WTC11 (cell line): ENCODE measurements at regions not wholly inside any gene's neighbourhood (a gene's known extent, or its start where the extent isn't known, plus 50 kb on each side); places are given as distances from the start of the nearest gene placed in this dataset.

Experiments used
- ATAC-seq: fragments of 200-7000 bp; cut with Tn5 transposase; 2 replicates; pipeline ENCODE4 v1.10.0; 2021; ENCODE audit warnings: mild to moderate bottlenecking, moderate library complexity
- CTCF ChIA-PET: fragments of 300-600 bp; sonication (Branson Sonifier 250); formaldehyde crosslinking; loops from one replicate; lab custom pipeline; 2021; ENCODE audit warnings: antibody characterized with exemption; lab: Charles Lee
- POLR2A ChIA-PET: fragments of 350-600 bp; sonication (Branson Sonifier 250); formaldehyde crosslinking; loops from one replicate; lab custom pipeline; 2021; ENCODE audit warnings: antibody characterized with exemption; lab: Charles Lee
- DNase-seq: peaks from one replicate; pipeline ENCODE4 v3.0.0; 2021; ENCODE audit warnings: low spot score
- H3K27ac Mint-ChIP-seq: 2 replicates; pipeline ENCODE4 v1.8.0; 2021; ENCODE audit warnings: mixed read lengths
- H3K27me3 Mint-ChIP-seq: 2 replicates; pipeline ENCODE4 v1.8.0; 2021; ENCODE audit warnings: low read depth, mild to moderate bottlenecking, moderate library complexity, mixed read lengths
- H3K36me3 Mint-ChIP-seq: 2 replicates; pipeline ENCODE4 v1.8.0; 2021; ENCODE audit warnings: mixed read lengths
- H3K4me1 Mint-ChIP-seq: 2 replicates; pipeline ENCODE4 v1.8.0; 2022; ENCODE audit warnings: mixed read lengths
- H3K4me3 Mint-ChIP-seq: 2 replicates; pipeline ENCODE4 v1.8.0; 2021; ENCODE audit warnings: mild to moderate bottlenecking, moderate library complexity, mixed read lengths
- H3K9me3 Mint-ChIP-seq: 2 replicates; pipeline ENCODE4 v1.8.0; 2021; ENCODE audit warnings: mixed read lengths
- ATF1 ChIP-seq: sonication (generic); formaldehyde crosslinking; IDR thresholded peaks from 2 replicates; pipeline ENCODE4 v1.8.1; 2023; ENCODE audit warnings: mild to moderate bottlenecking, moderate library complexity, missing genetic modification reagents
- CBFB ChIP-seq: sonication (generic); formaldehyde crosslinking; IDR thresholded peaks from 2 replicates; pipeline ENCODE4 v1.8.1; 2022; ENCODE audit warnings: mild to moderate bottlenecking, low read depth, missing genetic modification reagents
- CREM ChIP-seq: sonication (generic); formaldehyde crosslinking; IDR thresholded peaks from 2 replicates; pipeline ENCODE4 v1.8.1; 2022; ENCODE audit warnings: mild to moderate bottlenecking, missing genetic modification reagents, moderate library complexity
- EMX1 ChIP-seq: fragments of 250-450 bp; sonication (Bioruptor Pico); IDR thresholded peaks from 2 replicates; pipeline ENCODE4 v1.8.0; 2021; ENCODE audit warnings: mild to moderate bottlenecking
- FOXP1 ChIP-seq: sonication (generic); formaldehyde crosslinking; IDR thresholded peaks from 2 replicates; pipeline ENCODE4 v1.8.0; 2022; ENCODE audit warnings: missing genetic modification reagents, mild to moderate bottlenecking, moderate library complexity, borderline replicate concordance
- GABPB1 ChIP-seq: sonication (generic); formaldehyde crosslinking; IDR thresholded peaks from 2 replicates; pipeline ENCODE4 v1.8.1; 2023; ENCODE audit warnings: mild to moderate bottlenecking, missing genetic modification reagents
- GRHL2 ChIP-seq: fragments of 250-450 bp; sonication (Bioruptor Pico); IDR thresholded peaks from 2 replicates; pipeline ENCODE4 v1.8.0; 2022; ENCODE audit warnings: mild to moderate bottlenecking, moderate library complexity; ENCODE audit not compliant: insufficient replicate concordance, severe bottlenecking
- IRF2 ChIP-seq: sonication (generic); formaldehyde crosslinking; IDR thresholded peaks from 2 replicates; pipeline ENCODE4 v1.8.0; 2022; ENCODE audit warnings: low read depth, missing genetic modification reagents, borderline replicate concordance
- NFATC4 ChIP-seq: fragments of 250-450 bp; sonication (Bioruptor Pico); IDR thresholded peaks from 2 replicates; pipeline ENCODE4 v1.9.0; 2021; ENCODE audit warnings: mild to moderate bottlenecking
- NR1H2 ChIP-seq: sonication (generic); formaldehyde crosslinking; IDR thresholded peaks from 2 replicates; pipeline ENCODE4 v1.9.0; 2021; ENCODE audit warnings: mild to moderate bottlenecking, moderate library complexity, missing genetic modification reagents
- NR2C2 ChIP-seq: sonication (generic); formaldehyde crosslinking; IDR thresholded peaks from 2 replicates; pipeline ENCODE4 v1.8.0; 2022; ENCODE audit warnings: mild to moderate bottlenecking, missing genetic modification reagents
- OVOL2 ChIP-seq: fragments of 250-450 bp; sonication (Bioruptor Pico); IDR thresholded peaks from 2 replicates; pipeline ENCODE4 v1.9.0; 2021; ENCODE audit warnings: mild to moderate bottlenecking, borderline replicate concordance
- TEAD1 ChIP-seq: sonication (generic); formaldehyde crosslinking; IDR thresholded peaks from 2 replicates; pipeline ENCODE4 v1.8.0; 2022; ENCODE audit warnings: mild to moderate bottlenecking, missing genetic modification reagents
- TEAD4 ChIP-seq: sonication (generic); formaldehyde crosslinking; IDR thresholded peaks from 2 replicates; pipeline ENCODE4 v1.8.0; 2022; ENCODE audit warnings: mild to moderate bottlenecking, missing genetic modification reagents
- TP53 ChIP-seq: sonication (generic); formaldehyde crosslinking; IDR thresholded peaks from 2 replicates; pipeline ENCODE4 v1.8.1; 2023; ENCODE audit warnings: mild to moderate bottlenecking, missing genetic modification reagents
- ZNF121 ChIP-seq: sonication (generic); formaldehyde crosslinking; IDR thresholded peaks from 2 replicates; pipeline ENCODE4 v1.8.0; 2023; ENCODE audit warnings: missing genetic modification reagents
- ZNF138 ChIP-seq: sonication (generic); formaldehyde crosslinking; conservative IDR thresholded peaks from 2 replicates; pipeline ENCODE4 v1.8.1; 2022; ENCODE audit warnings: mild to moderate bottlenecking, moderate library complexity, missing genetic modification reagents
- ZNF219 ChIP-seq: sonication (generic); formaldehyde crosslinking; IDR thresholded peaks from 2 replicates; pipeline ENCODE4 v1.8.0; 2023; ENCODE audit warnings: missing genetic modification reagents, mild to moderate bottlenecking, borderline replicate concordance
- TF ChIP-seq, protein P1 (sequence below): sonication (generic); formaldehyde crosslinking; IDR thresholded peaks from 2 replicates; pipeline ENCODE4 v1.8.0; 2022; ENCODE audit warnings: mild to moderate bottlenecking, missing genetic modification reagents
- TF ChIP-seq, protein P2 (sequence below): sonication (generic); formaldehyde crosslinking; IDR thresholded peaks from 2 replicates; pipeline ENCODE4 v1.8.1; 2022; ENCODE audit warnings: mild to moderate bottlenecking, moderate library complexity, missing genetic modification reagents
- TF ChIP-seq, protein P3 (sequence below): fragments of 250-450 bp; sonication (Bioruptor Pico); IDR thresholded peaks from 2 replicates; pipeline ENCODE4 v1.9.0; 2021; ENCODE audit warnings: mild to moderate bottlenecking
- TF ChIP-seq, protein P4 (sequence below): sonication (generic); formaldehyde crosslinking; conservative IDR thresholded peaks from 2 replicates; pipeline ENCODE4 v1.8.1; 2022; ENCODE audit warnings: mild to moderate bottlenecking, missing genetic modification reagents
- TF ChIP-seq, protein P5 (sequence below): sonication (generic); formaldehyde crosslinking; IDR thresholded peaks from 2 replicates; pipeline ENCODE4 v1.8.0; 2023; ENCODE audit warnings: missing genetic modification reagents
- TF ChIP-seq, protein P6 (sequence below): sonication (generic); formaldehyde crosslinking; IDR thresholded peaks from 2 replicates; pipeline ENCODE4 v1.8.1; 2022; ENCODE audit warnings: low read depth, mild to moderate bottlenecking, moderate library complexity, missing genetic modification reagents, borderline replicate concordance
- TF ChIP-seq, protein P7 (sequence below): sonication (generic); formaldehyde crosslinking; IDR thresholded peaks from 2 replicates; pipeline ENCODE4 v1.8.1; 2022; ENCODE audit warnings: low read depth, missing genetic modification reagents, borderline replicate concordance

DNA sequence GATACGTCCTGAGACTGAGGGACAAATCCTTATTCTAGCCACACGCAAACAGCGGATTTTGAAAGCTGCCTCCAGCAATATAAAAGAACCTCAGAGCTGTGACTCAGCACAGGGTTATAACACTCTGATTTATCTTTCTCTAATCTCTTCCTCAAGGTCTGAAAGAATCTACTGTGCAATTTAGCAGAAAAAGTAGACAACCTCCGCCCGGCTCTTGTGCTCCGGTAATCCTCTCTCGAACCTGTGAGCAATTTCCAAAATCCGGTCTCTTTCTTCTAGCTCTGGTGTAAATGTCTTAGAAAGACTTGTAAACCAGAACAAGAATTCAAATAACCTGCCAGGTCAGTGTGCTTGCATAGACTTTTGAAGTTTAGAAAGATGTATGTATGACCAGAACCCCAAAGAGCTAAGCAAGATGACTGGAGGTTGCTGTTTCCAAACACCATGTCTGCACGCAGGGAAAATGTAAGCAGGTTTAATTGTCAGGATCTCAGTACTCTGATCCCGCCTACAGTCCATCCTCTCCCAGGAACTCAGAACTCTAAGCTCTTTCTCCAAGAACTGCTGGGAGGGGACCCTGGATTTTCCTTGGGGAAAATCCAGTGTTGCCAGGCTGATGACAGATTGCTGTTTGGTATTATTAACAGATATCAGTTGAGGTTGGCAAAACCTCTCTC, 338.1 kb downstream of the RFC3 start:
- Mint-ChIP-seq H3K9me3 (0 out of 2 replicates have a peak, but pooled peaks cover 8% of the 10 kb centered on the region), H3K27ac (no peak overlapping the region), H3K27me3 (no peaks in the 10 kb centered on the region)
- DNase-seq = no peak
- no peak; the same call in 1 of the 2 replicates for ATAC-seq
- CTCF ChIA-PET = no interaction called here
- TF ChIP-seq GABPB1 (no peak), EMX1 (no peak), IRF2 (CRISPR knock-in tag) (no peak), GRHL2 (no peak), TEAD1 (no peak), TP53 (CRISPR knock-in tag) (no peak), NFATC4 (CRISPR knock-in tag) (no peak), FOXP1 (no peak), NR1H2 (CRISPR knock-in tag) (no peak)
- TF ChIP-seq, protein P1, sequence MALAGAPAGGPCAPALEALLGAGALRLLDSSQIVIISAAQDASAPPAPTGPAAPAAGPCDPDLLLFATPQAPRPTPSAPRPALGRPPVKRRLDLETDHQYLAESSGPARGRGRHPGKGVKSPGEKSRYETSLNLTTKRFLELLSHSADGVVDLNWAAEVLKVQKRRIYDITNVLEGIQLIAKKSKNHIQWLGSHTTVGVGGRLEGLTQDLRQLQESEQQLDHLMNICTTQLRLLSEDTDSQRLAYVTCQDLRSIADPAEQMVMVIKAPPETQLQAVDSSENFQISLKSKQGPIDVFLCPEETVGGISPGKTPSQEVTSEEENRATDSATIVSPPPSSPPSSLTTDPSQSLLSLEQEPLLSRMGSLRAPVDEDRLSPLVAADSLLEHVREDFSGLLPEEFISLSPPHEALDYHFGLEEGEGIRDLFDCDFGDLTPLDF (CRISPR knock-in tag) = no peak
- TF ChIP-seq, protein P2, sequence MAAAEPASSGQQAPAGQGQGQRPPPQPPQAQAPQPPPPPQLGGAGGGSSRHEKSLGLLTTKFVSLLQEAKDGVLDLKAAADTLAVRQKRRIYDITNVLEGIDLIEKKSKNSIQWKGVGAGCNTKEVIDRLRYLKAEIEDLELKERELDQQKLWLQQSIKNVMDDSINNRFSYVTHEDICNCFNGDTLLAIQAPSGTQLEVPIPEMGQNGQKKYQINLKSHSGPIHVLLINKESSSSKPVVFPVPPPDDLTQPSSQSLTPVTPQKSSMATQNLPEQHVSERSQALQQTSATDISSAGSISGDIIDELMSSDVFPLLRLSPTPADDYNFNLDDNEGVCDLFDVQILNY (CRISPR knock-in tag) = no peak
- TF ChIP-seq, protein P3, sequence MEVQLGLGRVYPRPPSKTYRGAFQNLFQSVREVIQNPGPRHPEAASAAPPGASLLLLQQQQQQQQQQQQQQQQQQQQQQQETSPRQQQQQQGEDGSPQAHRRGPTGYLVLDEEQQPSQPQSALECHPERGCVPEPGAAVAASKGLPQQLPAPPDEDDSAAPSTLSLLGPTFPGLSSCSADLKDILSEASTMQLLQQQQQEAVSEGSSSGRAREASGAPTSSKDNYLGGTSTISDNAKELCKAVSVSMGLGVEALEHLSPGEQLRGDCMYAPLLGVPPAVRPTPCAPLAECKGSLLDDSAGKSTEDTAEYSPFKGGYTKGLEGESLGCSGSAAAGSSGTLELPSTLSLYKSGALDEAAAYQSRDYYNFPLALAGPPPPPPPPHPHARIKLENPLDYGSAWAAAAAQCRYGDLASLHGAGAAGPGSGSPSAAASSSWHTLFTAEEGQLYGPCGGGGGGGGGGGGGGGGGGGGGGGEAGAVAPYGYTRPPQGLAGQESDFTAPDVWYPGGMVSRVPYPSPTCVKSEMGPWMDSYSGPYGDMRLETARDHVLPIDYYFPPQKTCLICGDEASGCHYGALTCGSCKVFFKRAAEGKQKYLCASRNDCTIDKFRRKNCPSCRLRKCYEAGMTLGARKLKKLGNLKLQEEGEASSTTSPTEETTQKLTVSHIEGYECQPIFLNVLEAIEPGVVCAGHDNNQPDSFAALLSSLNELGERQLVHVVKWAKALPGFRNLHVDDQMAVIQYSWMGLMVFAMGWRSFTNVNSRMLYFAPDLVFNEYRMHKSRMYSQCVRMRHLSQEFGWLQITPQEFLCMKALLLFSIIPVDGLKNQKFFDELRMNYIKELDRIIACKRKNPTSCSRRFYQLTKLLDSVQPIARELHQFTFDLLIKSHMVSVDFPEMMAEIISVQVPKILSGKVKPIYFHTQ (CRISPR knock-in tag) = no peak
- TF ChIP-seq, protein P4, sequence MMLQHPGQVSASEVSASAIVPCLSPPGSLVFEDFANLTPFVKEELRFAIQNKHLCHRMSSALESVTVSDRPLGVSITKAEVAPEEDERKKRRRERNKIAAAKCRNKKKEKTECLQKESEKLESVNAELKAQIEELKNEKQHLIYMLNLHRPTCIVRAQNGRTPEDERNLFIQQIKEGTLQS (CRISPR knock-in tag) = no peak
- TF ChIP-seq, protein P5, sequence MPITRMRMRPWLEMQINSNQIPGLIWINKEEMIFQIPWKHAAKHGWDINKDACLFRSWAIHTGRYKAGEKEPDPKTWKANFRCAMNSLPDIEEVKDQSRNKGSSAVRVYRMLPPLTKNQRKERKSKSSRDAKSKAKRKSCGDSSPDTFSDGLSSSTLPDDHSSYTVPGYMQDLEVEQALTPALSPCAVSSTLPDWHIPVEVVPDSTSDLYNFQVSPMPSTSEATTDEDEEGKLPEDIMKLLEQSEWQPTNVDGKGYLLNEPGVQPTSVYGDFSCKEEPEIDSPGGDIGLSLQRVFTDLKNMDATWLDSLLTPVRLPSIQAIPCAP (CRISPR knock-in tag) = no peak
- TF ChIP-seq, protein P6, sequence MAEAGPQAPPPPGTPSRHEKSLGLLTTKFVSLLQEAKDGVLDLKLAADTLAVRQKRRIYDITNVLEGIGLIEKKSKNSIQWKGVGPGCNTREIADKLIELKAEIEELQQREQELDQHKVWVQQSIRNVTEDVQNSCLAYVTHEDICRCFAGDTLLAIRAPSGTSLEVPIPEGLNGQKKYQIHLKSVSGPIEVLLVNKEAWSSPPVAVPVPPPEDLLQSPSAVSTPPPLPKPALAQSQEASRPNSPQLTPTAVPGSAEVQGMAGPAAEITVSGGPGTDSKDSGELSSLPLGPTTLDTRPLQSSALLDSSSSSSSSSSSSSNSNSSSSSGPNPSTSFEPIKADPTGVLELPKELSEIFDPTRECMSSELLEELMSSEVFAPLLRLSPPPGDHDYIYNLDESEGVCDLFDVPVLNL = no peak
- TF ChIP-seq, all 79 proteins: peak for 0
- no peak overlapping the region for H3K4me3 Mint-ChIP-seq
- POLR2A ChIA-PET = no interaction called here
- no peaks in the 10 kb centered on the region for H3K36me3 Mint-ChIP-seq
- peaks cover 17% of the 10 kb centered on the region for H3K4me1 Mint-ChIP-seq

DNA sequence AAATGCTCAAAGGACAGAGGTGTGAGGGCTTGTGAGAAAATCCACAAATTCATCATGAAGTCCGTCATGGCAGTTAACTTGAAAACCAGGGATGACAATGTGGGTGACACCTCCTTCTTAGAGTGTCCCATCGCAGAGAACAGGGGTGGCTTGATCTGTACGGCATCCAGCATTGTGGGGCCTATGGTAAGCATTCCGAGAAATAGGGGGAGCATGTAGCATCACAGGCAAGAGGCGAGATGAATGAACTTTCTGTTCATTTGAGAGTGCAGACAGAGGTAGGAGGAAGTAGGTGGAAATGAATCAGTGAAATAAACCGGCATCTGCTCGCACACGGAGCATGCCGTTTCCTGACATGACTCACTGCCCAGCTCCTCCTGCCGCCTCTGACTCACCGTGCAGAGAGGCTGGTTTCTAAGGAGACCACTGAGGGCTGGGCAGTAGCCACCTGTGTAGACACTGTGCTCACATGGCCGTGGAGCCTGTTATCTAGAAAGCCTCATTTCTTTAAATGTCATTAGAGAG, 339.0 kb downstream of the RFC3 start:
- Mint-ChIP-seq H3K36me3 (no peaks in the 10 kb centered on the region), H3K4me1 (peaks cover 21% of the 10 kb centered on the region), H3K27ac (no peak overlapping the region), H3K27me3 (no peaks in the 10 kb centered on the region), H3K4me3 (no peak overlapping the region), H3K9me3 (0 out of 2 replicates have a peak, but pooled peaks cover 8% of the 10 kb centered on the region)
- DNase-seq = no peak
- CTCF ChIA-PET = no interaction called here
- no peak for TF ChIP-seq ZNF219 (CRISPR knock-in tag)
- no peak for TF ChIP-seq CREM (CRISPR knock-in tag)
- no peak for TF ChIP-seq CBFB (CRISPR knock-in tag)
- TF ChIP-seq ATF1 = no peak
- no peak for TF ChIP-seq GABPB1
- TF ChIP-seq NR2C2 = no peak
- TF ChIP-seq OVOL2 (CRISPR knock-in tag) = no peak
- TF ChIP-seq, protein P7, sequence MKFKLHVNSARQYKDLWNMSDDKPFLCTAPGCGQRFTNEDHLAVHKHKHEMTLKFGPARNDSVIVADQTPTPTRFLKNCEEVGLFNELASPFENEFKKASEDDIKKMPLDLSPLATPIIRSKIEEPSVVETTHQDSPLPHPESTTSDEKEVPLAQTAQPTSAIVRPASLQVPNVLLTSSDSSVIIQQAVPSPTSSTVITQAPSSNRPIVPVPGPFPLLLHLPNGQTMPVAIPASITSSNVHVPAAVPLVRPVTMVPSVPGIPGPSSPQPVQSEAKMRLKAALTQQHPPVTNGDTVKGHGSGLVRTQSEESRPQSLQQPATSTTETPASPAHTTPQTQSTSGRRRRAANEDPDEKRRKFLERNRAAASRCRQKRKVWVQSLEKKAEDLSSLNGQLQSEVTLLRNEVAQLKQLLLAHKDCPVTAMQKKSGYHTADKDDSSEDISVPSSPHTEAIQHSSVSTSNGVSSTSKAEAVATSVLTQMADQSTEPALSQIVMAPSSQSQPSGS (CRISPR knock-in tag) = no peak
- no peak for TF ChIP-seq TEAD4 (CRISPR knock-in tag)
- TF ChIP-seq ZNF138 (CRISPR knock-in tag) = no peak
- TF ChIP-seq, protein P3 (CRISPR knock-in tag) = no peak
- TF ChIP-seq ZNF121 (CRISPR knock-in tag) = no peak
- TF ChIP-seq, all 79 proteins: peak for 0
- peak; percentile 48; the same call in 1 of the 2 replicates for ATAC-seq
- POLR2A ChIA-PET = no interaction called here
